ENCODE measurements at regions not wholly inside any gene's neighbourhood (a gene's known extent, or its start where the extent isn't known, plus 50 kb on each side); places are given as distances from the start of the nearest gene placed in this dataset.

DNA sequence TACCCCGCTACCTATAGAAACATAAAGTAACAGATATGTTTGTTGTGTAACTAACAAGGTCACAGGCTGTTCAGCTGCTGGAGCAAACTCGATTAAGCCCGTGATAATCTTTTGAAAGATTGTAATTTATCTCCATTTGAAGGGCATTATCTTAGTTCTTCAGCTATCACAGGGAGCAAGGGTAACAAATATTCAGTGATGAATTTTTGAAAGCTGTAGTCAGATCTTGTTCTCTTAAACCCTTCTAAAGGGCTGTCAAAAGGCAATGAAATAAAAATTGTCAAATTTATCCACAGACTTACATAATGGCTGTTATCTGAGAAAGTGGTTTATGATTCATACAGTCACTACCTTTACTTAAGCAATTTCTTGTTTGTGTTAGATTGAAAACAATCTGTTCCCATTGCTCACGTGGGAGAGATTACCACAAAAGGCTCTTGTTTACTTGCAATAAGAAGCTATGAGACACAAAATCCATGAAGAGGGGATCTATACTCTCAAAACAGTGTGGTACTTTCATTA lies 78.3 kb upstream of the ZNF608 start:
- TF ChIP-seq, protein P1, sequence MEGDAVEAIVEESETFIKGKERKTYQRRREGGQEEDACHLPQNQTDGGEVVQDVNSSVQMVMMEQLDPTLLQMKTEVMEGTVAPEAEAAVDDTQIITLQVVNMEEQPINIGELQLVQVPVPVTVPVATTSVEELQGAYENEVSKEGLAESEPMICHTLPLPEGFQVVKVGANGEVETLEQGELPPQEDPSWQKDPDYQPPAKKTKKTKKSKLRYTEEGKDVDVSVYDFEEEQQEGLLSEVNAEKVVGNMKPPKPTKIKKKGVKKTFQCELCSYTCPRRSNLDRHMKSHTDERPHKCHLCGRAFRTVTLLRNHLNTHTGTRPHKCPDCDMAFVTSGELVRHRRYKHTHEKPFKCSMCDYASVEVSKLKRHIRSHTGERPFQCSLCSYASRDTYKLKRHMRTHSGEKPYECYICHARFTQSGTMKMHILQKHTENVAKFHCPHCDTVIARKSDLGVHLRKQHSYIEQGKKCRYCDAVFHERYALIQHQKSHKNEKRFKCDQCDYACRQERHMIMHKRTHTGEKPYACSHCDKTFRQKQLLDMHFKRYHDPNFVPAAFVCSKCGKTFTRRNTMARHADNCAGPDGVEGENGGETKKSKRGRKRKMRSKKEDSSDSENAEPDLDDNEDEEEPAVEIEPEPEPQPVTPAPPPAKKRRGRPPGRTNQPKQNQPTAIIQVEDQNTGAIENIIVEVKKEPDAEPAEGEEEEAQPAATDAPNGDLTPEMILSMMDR (IDR thresholded peaks at IDR 0.05) = no peak
- TF ChIP-seq, protein P2, sequence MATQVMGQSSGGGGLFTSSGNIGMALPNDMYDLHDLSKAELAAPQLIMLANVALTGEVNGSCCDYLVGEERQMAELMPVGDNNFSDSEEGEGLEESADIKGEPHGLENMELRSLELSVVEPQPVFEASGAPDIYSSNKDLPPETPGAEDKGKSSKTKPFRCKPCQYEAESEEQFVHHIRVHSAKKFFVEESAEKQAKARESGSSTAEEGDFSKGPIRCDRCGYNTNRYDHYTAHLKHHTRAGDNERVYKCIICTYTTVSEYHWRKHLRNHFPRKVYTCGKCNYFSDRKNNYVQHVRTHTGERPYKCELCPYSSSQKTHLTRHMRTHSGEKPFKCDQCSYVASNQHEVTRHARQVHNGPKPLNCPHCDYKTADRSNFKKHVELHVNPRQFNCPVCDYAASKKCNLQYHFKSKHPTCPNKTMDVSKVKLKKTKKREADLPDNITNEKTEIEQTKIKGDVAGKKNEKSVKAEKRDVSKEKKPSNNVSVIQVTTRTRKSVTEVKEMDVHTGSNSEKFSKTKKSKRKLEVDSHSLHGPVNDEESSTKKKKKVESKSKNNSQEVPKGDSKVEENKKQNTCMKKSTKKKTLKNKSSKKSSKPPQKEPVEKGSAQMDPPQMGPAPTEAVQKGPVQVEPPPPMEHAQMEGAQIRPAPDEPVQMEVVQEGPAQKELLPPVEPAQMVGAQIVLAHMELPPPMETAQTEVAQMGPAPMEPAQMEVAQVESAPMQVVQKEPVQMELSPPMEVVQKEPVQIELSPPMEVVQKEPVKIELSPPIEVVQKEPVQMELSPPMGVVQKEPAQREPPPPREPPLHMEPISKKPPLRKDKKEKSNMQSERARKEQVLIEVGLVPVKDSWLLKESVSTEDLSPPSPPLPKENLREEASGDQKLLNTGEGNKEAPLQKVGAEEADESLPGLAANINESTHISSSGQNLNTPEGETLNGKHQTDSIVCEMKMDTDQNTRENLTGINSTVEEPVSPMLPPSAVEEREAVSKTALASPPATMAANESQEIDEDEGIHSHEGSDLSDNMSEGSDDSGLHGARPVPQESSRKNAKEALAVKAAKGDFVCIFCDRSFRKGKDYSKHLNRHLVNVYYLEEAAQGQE (IDR thresholded peaks at IDR 0.05; ENCODE audit: insufficient read depth in 1 of 2, low read depth in 2 of 2, low read length in 1 of 2) = no peak
- TF ChIP-seq SIN3A (IDR thresholded peaks at IDR 0.05; ENCODE audit: borderline replicate concordance, insufficient read depth, low read depth, low read length) (no peak), TCF7L2 (IDR thresholded peaks at IDR 0.05; ENCODE audit: low read depth, low read length) (no peak)
